GM03348 (cell line): ENCODE measurements at regions not wholly inside any gene's neighbourhood (a gene's known extent, or its start where the extent isn't known, plus 50 kb on each side); places are given as distances from the start of the nearest gene placed in this dataset.

Experiments
- DNase-seq: peaks from one replicate; pipeline ENCODE4 v3.0.0; 2012; ENCODE audit warnings: low spot score

DNA sequence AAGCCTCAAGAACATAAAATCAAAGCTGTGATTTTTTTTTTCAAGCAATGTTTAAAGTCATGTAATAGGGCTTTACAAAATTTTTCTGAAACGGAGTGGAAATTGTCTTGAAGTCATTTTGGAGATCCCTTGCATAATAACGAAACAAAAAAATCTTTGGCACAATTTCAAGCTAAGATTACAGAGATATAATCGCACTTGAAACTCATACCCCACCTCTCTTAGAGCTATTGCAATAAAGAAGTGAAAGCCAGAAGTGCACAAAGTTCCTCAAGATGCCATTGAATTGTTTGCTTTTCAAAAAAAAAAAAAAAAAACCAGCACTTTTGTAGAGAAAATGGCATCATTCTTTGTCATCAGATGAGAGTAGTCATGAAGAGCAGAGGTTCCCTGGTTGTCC lies 152.3 kb downstream of the PAX3 start:
- DNase-seq = no peak

DNA sequence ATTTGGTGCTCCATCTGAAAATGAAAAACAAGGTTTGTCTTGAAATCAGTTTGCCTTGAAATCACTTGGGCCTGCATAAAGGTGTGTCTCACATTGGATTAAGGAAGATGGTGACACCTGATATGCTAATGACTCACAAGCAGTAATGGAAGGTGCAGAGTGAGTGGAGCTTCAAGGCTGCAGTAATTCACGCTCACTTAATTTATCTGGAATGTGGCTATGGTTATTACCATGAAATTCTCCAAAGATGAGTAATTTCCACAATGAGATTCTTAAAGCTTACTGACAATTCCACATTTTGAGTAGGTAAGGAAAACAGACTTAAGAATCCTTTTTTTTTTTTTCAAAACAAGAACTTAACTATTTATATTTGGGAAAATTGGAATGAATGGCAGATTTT lies 156.8 kb downstream of the PAX3 start:
- DNase-seq = peak; percentile 14

DNA sequence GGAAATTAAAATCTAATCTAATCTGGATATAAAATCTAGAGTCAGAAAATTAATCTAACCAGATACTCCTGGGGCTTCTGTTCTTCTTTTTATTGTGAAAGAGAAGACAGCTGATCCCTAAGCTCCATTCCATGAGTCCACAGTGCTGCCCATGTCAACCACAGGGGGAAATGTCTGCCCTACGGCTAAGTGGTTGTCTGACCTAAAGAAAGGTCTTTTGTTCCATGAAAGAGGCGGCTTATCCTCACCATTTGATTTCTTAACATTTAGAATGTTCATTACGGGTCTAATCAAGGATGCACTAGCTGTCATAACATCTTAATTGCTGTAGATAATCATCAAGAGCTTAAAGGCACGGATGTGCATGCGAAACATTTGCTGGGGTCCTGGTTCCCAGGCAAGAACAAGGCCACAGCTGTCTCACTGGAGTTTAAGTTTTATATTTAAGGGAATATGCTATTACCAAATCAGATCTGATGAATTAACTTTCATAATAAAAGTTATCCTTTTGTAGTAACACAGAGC lies 162.6 kb downstream of the PAX3 start:
- DNase-seq = no peak

DNA sequence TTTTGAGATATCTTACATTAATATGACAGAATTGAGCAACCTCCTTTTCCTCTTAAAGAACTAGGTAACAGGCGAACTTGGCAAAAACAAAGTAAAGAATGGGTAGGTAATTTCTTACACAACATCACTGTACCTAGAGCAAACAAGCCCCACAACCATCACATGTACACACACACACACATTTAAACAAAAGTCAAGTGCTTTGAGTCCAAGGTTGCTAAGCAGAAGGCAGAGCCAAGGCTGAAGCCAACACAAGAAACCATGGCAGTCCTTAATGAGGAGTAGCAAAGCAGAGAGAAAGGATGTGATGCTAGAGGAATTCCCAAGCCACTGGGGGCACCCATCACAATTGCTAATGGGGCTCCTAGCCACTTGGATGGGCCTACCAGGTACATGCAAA lies 164.1 kb downstream of the PAX3 start:
- no peak for DNase-seq

DNA sequence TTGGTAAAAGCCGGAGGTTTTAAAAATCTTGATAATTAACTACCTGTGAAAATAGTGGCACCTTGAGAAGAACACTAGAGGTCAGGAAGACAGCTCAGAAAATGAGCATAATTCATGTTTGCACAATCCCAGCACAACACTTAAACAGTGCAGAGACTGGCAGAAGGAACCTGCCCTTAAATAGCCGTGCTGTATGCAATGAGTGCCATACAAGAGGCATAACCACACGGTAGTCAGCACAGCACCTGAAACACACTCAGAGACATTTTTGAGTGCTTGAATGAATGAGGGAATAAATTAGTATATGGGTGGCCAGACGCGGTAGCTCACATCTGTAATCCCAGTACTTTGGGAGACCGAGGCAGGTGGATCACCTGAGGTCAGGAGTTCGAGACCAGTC lies 164.9 kb downstream of the PAX3 start:
- no peak for DNase-seq

DNA sequence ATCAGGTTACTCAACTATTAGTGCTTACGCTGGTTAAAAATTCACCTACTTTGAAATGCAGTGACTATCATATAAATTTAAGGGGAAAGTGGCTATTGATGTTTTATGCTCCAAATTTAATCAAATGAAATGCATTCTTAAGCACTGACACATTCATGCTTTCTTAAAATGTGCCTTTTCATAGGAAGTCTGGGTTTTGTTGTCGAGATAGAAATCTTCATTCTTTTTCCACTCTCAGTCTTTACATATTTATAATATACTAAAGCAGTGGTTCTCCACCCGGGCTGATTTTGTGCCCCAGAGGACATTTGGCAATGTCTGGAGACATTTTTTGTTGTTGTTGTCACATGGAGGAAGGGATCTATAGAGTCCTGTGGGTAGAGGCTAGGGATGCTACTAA lies 167.9 kb downstream of the PAX3 start:
- DNase-seq = no peak

DNA sequence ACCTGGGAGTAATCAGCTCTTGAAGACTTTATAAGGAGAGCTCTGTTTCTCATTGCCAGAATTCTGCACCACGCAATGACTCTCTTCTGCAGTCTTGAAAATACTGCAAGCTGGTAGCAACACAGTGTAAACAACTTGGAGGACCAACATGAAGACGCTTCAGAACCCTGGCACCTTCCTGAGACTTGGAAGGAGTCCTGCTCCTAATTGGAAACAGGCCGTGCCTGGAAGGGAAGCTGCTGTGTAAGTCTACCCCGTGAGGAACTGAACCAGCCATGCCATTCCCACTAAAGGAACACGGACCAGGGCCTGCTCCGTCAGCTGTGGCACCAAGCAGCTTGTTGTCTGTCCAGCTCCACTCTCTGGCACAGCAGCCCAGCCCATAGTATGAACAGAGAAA lies 171.1 kb downstream of the PAX3 start:
- no peak for DNase-seq

DNA sequence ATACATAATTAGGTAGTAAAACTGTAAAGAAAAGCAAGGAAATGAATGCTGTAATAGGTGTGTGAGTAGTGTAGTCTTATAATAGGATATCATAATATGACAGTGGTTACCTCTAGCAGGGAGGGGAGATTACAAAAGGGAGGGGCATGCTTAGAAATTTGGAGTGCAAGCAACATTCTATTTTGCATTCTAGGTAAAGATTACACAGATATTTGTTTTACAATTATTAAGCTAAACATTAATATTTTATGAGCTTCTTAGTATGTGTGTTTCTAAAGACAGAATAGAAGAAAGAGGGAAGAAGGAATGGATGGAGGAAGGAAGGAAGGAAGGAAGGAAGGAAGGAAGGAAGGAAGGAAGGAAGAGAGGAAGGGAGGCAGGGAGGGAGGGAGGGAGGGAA lies 177.9 kb downstream of the PAX3 start:
- no peak for DNase-seq

DNA sequence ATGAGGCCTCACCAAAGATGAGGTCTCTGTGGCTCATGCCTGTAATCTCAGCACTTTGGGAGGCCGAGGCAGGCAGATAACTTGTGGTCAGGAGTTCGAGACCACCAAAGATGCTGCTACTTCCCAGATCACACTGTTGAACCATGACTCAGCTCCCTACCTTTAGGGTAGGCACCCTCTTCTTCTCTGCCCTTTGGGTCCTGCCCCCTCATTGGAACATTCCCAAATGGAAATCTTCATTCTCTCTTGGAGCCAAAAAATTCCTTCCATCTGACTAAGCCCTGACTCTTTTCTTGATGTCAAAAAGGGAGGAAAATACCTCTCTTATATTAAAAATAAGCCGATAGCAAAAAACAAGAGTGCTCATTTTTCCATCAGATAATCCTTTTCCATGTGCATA lies 183.5 kb downstream of the PAX3 start:
- DNase-seq = no peak

DNA sequence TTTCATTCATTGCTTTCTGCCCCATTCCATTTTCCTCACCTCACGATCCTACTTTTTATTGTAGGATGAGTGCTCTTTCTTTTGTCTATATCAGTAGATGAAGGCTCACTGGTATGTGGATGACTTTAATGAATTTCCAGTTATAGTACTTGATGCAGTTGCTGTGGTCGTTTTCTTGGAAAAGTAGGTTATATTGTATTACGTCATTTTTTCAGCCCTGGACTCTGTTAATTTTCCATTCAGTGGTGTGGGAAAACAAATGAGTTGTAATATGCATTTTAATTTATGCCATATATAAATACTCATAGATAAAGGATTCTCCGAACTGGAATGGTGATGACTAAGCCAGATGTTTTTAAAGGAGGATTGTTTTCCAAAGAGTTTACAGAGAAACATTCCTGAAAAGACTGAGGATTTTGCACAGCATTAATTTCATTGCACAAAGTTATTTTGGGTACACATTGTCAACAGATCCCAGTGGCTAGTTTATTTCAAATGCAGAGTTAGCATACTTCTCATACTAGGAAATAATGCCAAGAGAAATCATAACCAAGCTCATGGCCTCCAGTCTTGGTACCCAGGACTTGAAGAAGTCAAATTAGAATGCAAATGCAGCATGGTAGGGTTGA lies 189.7 kb downstream of the PAX3 start:
- DNase-seq = no peak

DNA sequence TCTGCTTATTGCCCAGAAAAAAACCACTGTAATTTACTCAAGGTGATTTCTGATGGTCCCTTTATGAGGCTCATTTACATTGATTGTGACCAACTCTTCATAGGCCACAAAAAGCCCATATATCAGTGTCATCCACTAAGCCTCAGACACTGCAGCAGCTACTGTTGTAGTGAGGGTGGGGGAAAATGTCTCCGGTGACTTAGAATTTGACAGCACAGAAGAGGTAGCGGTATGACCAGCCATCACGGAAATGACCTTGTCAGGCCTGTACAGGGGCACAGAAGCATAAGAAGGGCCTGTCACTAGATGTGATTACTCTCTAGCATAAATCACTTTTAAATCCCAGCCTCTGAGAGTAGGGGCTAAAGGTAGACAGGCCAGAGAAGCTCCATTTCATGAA lies 190.3 kb downstream of the PAX3 start:
- no peak for DNase-seq

DNA sequence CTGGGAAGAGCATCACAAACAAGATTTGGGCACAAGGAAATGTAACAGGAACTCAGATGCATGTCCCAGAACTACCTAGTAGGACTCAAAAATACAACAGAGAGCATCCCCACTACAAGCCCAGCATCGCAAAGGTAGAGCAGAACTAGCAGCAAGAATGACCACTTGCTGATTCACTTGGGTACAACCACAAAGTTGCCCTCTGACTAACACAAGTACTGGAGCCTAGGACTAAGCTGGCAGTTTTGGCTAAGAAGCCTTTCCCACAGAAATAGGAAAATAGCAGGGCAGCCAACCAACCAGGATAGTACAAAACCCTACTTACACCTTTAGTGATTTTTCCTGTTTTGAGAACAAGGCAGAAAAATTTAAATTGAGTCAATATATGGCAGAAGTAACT lies 193.8 kb downstream of the PAX3 start:
- DNase-seq = no peak

DNA sequence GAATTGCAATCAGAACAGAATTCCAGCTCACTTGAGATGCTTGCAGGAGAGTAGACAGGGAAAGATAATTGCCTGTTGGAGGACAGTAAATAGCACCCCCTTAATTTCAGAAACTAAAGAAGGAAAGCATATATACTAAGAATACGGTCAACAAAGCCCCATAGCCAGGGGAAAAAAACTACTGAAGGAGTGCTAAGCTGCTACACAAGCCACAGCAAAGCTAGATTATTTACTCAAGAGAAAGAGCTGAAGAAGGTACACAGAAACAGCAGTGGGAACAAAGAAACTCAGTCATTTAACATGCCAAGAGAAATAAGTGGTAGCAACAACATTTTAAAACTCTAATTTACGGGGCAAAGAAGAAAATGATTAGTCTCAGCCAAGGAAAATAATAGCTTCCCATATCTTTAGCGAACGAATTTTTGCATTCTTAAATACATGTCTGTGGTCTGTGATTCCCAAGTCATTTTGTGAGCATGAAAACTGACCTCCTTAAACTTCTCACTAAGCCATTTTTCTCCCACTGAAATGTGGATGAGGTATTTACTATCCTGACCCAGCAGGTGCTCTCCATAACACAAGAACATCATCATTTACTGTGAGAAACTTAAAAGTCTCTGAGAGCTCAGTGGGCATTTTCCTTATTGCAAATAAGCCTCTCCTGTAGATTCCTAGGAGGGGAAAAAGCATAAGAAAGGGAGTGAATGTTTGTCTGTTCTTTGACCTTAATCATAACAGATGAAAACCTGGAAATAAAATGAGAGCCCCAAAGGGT lies 196.0 kb downstream of the PAX3 start:
- DNase-seq = no peak

DNA sequence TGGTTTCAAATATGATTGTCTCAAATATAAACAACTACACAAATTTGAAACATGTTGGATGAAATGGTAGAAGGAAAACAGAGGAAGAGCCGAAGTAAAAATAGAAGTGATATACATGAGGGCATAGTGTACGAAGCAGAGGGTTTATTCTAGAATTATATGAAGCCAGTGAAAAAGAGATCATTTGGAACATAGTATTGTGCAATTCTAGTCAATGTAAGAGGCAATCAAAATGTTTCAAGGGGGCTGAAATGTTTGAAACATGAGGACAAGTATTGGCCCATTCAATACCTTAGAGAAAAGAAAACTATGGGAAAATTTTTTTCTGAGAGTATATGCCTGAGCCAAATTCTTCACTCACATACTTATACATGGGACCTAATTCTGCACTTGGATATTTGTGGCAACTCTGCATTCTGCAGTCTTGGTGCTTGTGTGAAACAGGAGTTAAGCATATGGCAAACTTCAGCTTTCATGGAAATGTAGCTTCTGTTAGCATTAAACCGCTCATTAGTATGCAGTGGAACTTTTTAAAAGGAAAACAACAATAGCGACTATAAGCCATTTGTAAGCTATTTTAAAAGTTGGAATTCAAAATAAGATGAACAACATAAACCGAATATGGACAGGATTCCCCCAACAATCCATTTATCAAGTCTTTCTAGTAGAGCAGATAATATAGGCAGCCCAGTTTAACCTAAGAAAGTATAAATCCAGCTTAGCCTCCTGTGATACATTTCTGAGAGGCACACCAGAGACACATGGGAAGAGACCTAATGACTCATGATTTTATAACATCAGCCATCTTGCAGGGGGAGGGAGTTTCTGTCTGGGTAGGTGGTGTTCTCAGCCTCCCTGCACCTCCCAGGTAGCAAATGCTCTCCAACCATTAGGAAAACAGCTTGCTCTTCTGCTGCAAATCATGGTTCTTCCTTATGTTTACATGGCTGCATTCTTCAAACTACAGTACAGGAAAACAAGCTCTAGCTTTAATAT lies 197.8 kb downstream of the PAX3 start:
- no peak for DNase-seq

DNA sequence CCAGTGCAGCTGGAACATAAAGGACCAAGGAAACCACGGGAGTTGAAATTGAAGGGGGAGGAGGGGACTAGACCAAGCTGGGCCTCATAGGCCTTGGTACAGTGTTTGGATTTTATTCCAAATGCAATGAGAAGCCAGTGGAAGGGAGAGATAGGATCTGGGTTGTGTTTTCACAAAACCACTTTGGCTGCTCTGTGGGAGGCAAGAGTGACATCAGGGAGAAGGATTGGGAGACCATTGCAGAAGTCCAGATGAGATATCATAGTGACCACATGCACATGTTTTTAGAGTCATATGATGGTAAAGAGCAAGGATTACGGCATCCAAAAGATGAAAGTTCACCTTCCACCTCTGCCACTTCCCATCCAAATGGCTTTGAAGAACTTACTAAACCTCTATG lies 210.2 kb downstream of the PAX3 start:
- DNase-seq = no peak

DNA sequence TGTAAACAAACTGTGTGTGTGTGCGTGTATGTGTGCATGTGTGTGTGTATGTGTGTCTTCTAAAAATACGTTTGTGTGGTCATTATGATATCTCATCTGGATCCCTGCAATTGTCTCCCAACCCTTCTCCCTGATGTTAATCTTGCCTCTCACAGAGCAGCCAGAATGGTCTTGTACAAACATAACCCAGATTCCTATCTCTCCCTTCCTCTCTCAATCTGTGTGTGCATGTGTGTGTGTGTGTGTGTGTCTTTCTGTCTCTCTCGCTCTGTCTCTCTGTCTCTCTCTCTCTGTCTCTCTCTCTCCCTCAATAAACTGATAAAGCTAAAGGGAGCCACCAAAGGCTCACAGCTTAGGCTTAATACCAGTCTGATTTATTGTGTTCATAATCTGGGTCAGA lies 210.8 kb downstream of the PAX3 start:
- no peak for DNase-seq

DNA sequence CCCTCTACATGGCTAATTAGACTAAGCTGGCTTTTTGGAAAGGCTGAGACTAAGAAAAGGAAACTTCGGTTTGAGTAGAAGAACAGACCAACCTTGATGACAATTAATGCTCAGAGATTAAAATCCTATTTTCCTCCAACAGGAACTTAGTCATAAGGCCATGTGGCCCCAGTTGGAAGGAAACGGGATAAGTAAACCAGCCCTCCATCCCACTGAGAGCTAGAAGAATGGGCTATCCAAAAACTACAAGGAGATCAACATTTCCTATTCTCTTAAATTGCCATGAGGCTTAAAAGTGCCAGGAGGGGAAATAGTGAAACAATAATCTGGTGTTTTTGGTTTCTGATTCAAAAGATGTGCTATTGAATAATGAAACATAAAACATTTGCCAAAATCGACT lies 216.6 kb downstream of the PAX3 start:
- no peak for DNase-seq

DNA sequence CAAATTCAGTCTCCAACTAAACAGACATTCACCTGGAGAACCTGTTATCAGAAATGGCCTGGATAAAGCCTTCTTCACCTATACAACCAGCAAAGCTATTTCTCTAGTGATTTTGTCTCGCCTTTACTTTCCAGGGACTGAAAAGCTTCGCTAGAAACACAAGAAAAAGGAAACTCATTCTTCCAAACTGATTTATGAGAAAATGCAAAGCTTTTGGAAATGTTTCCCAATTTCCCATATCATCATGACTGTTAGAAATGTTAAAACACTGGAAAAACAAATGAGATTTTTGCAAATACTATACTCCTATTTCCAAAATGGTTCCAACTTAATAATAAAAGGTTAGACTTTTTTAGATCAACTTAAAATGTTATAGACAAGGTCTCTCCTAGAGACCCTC lies 218.7 kb downstream of the PAX3 start:
- DNase-seq = no peak

DNA sequence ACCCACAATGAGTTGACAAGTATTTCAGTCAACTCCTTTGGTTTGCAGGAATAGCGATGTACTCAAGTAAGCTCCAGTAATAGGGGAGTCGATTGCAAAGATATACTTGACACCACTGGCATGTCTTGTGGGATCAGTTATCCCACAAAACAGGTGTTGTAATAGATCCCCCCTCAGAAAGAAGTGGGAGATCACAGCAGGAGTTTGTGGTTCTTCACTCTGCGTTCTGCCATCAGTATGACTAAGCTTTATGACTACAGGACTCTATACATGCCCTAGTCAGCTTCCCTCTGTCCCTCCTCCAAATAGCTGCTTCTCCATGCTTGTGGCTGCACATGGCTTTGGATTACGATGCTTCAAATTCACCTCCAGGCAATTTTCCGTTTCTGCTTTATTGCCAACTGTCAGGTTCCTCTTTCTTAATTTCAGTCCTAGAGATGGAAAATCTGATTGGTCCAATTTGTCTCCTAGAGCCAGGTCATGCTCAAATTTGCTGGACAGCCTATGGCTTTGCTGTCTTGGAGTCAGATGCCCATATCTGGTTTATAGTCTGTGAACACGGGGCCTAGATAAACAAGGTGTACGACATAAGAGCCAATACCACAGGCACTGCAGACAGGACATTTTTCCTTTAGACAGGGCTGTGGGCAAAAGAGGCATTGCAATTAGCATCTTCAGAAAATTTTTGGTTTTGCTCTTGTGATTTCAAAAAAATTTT lies 221.7 kb downstream of the PAX3 start:
- no peak for DNase-seq

DNA sequence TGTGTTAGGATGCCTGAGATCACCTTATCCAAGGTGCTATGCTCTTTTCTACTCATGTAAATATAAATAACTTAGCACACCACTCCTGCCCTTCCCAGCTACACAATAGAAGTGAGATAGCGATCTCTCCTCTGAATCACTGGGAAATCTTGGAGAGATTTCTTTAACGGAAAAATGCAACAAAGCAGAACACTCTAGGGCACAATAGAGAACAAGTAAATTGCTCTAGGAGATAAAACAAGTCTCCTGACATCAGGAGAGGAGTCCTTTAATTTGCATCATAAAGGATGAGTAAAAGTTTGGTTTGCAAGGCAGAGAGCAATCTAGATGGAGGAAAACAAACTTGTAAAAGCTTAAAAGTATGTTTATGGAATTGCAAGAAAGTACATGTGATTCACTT lies 224.1 kb downstream of the PAX3 start:
- DNase-seq = no peak

DNA sequence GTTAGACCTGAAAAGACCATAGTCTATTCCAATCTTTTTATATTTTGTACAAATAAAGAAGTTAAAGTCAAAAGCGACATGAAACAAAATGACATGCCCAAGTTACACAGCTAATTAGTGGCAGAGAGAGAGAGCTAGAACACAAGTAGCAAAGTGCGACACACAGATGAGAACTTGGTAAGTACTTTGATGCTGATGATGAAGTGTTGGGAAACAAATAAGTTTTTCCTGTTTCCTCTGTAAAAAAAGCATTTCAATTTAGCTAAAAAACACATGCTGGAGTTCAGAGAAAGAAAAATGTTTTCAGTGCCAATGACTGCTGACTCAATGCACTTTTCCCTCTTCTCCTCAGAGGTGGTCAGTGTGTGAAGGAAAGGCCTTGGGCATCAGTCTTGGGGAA lies 226.9 kb downstream of the PAX3 start:
- no peak for DNase-seq

DNA sequence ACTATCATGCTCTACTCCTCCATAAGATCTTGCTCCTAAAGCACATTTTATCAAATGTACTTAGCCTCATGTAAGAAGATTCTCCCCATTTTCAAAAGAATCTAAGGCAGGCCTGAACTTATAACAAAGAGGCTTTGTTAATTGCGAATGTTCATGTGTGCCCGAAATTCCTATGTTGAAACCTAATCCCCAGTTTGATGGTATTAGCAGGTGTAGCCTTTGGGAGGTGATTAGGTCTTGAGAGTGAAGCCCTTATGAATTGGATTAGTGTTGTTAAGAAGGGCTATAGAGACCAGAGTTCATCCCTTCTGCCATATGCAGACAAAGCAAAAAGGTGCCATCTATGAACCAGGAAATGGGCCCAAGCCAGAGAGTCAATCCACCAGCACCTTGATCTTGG lies 234.5 kb downstream of the PAX3 start:
- DNase-seq = no peak
